ENCODE measurements at regions not wholly inside any gene's neighbourhood (a gene's known extent, or its start where the extent isn't known, plus 50 kb on each side); places are given as distances from the start of the nearest gene placed in this dataset.

GRCh38 chr12:19772776-19773175 lies 333.5 kb downstream of the AEBP2 start:
- Mint-ChIP-seq H3K4me1 (no peaks in the 10 kb centered on the region), H3K4me3 (no peak overlapping the region), H3K36me3 (no peaks in the 10 kb centered on the region), H3K27ac (no peak overlapping the region), H3K9me3 (peaks cover 9% of the 10 kb centered on the region), H3K27me3 (ENCODE audit: low read depth) (no peaks in the 10 kb centered on the region)
- ATAC-seq (no peak), DNase-seq (ENCODE audit: low spot score) (no peak)
- POLR2A ChIA-PET = no interaction called here
- TF ChIP-seq ELF4 (CRISPR knock-in tag; IDR thresholded peaks at IDR 0.05; ENCODE audit: low read depth) (no peak), IRF2 (CRISPR knock-in tag; IDR thresholded peaks at IDR 0.05; ENCODE audit: borderline replicate concordance, low read depth) (no peak), TEAD1 (CRISPR knock-in tag; IDR thresholded peaks at IDR 0.05) (no peak), AFF4 (CRISPR knock-in tag; IDR thresholded peaks at IDR 0.05; ENCODE audit: borderline replicate concordance) (no peak)
- TF ChIP-seq, protein P1, sequence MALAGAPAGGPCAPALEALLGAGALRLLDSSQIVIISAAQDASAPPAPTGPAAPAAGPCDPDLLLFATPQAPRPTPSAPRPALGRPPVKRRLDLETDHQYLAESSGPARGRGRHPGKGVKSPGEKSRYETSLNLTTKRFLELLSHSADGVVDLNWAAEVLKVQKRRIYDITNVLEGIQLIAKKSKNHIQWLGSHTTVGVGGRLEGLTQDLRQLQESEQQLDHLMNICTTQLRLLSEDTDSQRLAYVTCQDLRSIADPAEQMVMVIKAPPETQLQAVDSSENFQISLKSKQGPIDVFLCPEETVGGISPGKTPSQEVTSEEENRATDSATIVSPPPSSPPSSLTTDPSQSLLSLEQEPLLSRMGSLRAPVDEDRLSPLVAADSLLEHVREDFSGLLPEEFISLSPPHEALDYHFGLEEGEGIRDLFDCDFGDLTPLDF (CRISPR knock-in tag; IDR thresholded peaks at IDR 0.05) = no peak
- CTCF ChIA-PET = interaction anchor here (1.8 kb wide), 1 partner anchor 15 kb away, joined by 4 read pairs; no protein-coding TSS in a partner anchor

DNA sequence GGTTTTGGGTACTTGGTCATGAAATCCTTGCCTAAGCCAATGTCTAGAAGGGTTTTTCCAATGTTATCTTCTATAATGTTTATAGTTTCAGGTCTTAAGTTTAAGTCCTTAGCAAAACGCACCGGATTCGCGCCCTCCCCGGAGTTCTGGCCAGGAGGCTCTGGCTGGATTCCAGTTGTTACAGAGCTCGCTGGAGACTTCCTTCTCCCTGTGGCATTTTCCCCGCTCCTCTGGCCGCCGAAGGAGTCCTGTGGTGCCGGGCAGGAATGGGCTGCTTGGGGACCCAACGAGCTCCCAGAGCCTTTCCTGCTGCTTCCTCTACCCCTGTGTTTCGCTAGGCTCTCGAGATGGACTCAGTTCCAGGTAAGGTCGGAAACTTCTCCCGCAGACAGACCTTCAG lies 335.9 kb downstream of the AEBP2 start:
- no peak for ATAC-seq
- peaks cover 9% of the 10 kb centered on the region for H3K9me3 Mint-ChIP-seq
- no peaks in the 10 kb centered on the region for H3K36me3 Mint-ChIP-seq
- H3K4me3 Mint-ChIP-seq = no peak overlapping the region
- H3K27ac Mint-ChIP-seq = no peak overlapping the region
- POLR2A ChIA-PET = no interaction called here
- peaks cover 14% of the 10 kb centered on the region for H3K4me1 Mint-ChIP-seq
- no peak for DNase-seq (ENCODE audit: low spot score)
- no peaks in the 10 kb centered on the region for H3K27me3 Mint-ChIP-seq (ENCODE audit: low read depth)
- CTCF ChIA-PET = interaction anchor here (0.7 to 1.5 kb wide), 4 partner anchors 17 to 430 kb away, joined by 3 to 4 read pairs (median 4); no protein-coding TSS in a partner anchor
- TF ChIP-seq NR1H2 (CRISPR knock-in tag; IDR thresholded peaks at IDR 0.05) (no peak), RELA (CRISPR knock-in tag; IDR thresholded peaks at IDR 0.05; ENCODE audit: borderline replicate concordance) (no peak), ZNF425 (CRISPR knock-in tag; conservative IDR thresholded peaks at IDR 0.05) (no peak), ZNF263 (CRISPR knock-in tag; IDR thresholded peaks at IDR 0.05; ENCODE audit: low read depth) (no peak), FOXJ3 (CRISPR knock-in tag; IDR thresholded peaks at IDR 0.05; ENCODE audit: borderline replicate concordance) (no peak), CREB1 (CRISPR knock-in tag; IDR thresholded peaks at IDR 0.05) (no peak), ATF2 (CRISPR knock-in tag; IDR thresholded peaks at IDR 0.05; ENCODE audit: borderline replicate concordance, low read depth) (no peak), ZNF281 (CRISPR knock-in tag; IDR thresholded peaks at IDR 0.05) (no peak), STAT6 (CRISPR knock-in tag; conservative IDR thresholded peaks at IDR 0.05; ENCODE audit: low read depth) (no peak), RORB (CRISPR knock-in tag; IDR thresholded peaks at IDR 0.05) (no peak)
- TF ChIP-seq, protein P2, sequence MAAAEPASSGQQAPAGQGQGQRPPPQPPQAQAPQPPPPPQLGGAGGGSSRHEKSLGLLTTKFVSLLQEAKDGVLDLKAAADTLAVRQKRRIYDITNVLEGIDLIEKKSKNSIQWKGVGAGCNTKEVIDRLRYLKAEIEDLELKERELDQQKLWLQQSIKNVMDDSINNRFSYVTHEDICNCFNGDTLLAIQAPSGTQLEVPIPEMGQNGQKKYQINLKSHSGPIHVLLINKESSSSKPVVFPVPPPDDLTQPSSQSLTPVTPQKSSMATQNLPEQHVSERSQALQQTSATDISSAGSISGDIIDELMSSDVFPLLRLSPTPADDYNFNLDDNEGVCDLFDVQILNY (CRISPR knock-in tag; IDR thresholded peaks at IDR 0.05) = no peak
- TF ChIP-seq, protein P3, sequence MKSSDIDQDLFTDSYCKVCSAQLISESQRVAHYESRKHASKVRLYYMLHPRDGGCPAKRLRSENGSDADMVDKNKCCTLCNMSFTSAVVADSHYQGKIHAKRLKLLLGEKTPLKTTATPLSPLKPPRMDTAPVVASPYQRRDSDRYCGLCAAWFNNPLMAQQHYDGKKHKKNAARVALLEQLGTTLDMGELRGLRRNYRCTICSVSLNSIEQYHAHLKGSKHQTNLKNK (CRISPR knock-in tag; IDR thresholded peaks at IDR 0.05) = no peak
